ENCODE measurements at regions not wholly inside any gene's neighbourhood (a gene's known extent, or its start where the extent isn't known, plus 50 kb on each side); places are given as distances from the start of the nearest gene placed in this dataset.

- H3K27me3 ChIP-seq (ENCODE audit: control insufficient read depth, insufficient read depth, low read length), result no peaks in the 10 kb centered on the region
- H3K9me3 ChIP-seq (ENCODE audit: control insufficient read depth, insufficient read depth, low read length), result no peaks in the 10 kb centered on the region; the same call in 1 of the 2 replicates
- POLR2A ChIA-PET, result no interaction called here
- CTCF ChIA-PET, result interaction anchor here (0.6 kb wide), 1 partner anchor 588 kb away, joined by 4 read pairs; no protein-coding TSS in a partner anchor
- TF ChIP-seq CTCF (IDR thresholded peaks at IDR 0.05; ENCODE audit: low read depth, low read length), result no peak
- H3K27ac ChIP-seq (ENCODE audit: low read depth, low read length), result no peak overlapping the region
- H3K4me3 ChIP-seq (ENCODE audit: low read depth, low read length), result no peak overlapping the region
- no peak for DNase-seq (ENCODE audit: low read depth, low spot score)
Observed at GRCh38 chr9:120158221-120158620, 421.7 kb downstream of the CDK5RAP2 start.

GRCh38 chr9:120156376-120156775 lies 423.6 kb downstream of the CDK5RAP2 start:
- TF ChIP-seq CTCF (IDR thresholded peaks at IDR 0.05; ENCODE audit: low read depth, low read length), result no peak
- H3K27me3 ChIP-seq (ENCODE audit: control insufficient read depth, insufficient read depth, low read length), result no peaks in the 10 kb centered on the region
- H3K27ac ChIP-seq (ENCODE audit: low read depth, low read length), result no peak overlapping the region
- H3K9me3 ChIP-seq (ENCODE audit: control insufficient read depth, insufficient read depth, low read length), result no peaks in the 10 kb centered on the region
- CTCF ChIA-PET, result interaction anchor here (1.3 kb wide), 1 partner anchor 321 kb away, joined by 4 read pairs; no protein-coding TSS in a partner anchor
- no peak overlapping the region for H3K4me3 ChIP-seq (ENCODE audit: low read depth, low read length)
- POLR2A ChIA-PET, result no interaction called here
- no peak for DNase-seq (ENCODE audit: low read depth, low spot score)

- no peaks in the 10 kb centered on the region for H3K9me3 ChIP-seq (ENCODE audit: control insufficient read depth, insufficient read depth, low read length)
- ChIA-PET POLR2A (no interaction called here), CTCF (no interaction called here)
- DNase-seq (ENCODE audit: low read depth, low spot score), result no peak
- no peak overlapping the region for H3K4me3 ChIP-seq (ENCODE audit: low read depth, low read length)
- no peaks in the 10 kb centered on the region for H3K27me3 ChIP-seq (ENCODE audit: control insufficient read depth, insufficient read depth, low read length)
- no peak overlapping the region for H3K27ac ChIP-seq (ENCODE audit: low read depth, low read length)
- TF ChIP-seq CTCF (IDR thresholded peaks at IDR 0.05; ENCODE audit: low read depth, low read length), result no peak
Observed at GRCh38 chr9:120153258-120153657, 426.7 kb downstream of the CDK5RAP2 start.

GRCh38 chr9:120152295-120152694 lies 427.7 kb downstream of the CDK5RAP2 start:
- CTCF ChIA-PET, result no interaction called here
- no peak for TF ChIP-seq CTCF (IDR thresholded peaks at IDR 0.05; ENCODE audit: low read depth, low read length)
- H3K9me3 ChIP-seq (ENCODE audit: control insufficient read depth, insufficient read depth, low read length), result no peaks in the 10 kb centered on the region
- H3K4me3 ChIP-seq (ENCODE audit: low read depth, low read length), result no peak overlapping the region
- DNase-seq (ENCODE audit: low read depth, low spot score), result no peak
- no peak overlapping the region for H3K27ac ChIP-seq (ENCODE audit: low read depth, low read length)
- no peaks in the 10 kb centered on the region for H3K27me3 ChIP-seq (ENCODE audit: control insufficient read depth, insufficient read depth, low read length)
- POLR2A ChIA-PET, result no interaction called here

- H3K4me3 ChIP-seq (ENCODE audit: low read depth, low read length), result no peak overlapping the region
- CTCF ChIA-PET, result no interaction called here
- POLR2A ChIA-PET, result no interaction called here
Observed at GRCh38 chr9:120151806-120152205, 428.2 kb downstream of the CDK5RAP2 start.

More at GRCh38 chr9:120151806-120152205, 428.2 kb downstream of the CDK5RAP2 start:
- no peak overlapping the region for H3K27ac ChIP-seq (ENCODE audit: low read depth, low read length)
- DNase-seq (ENCODE audit: low read depth, low spot score), result no peak
- TF ChIP-seq CTCF (IDR thresholded peaks at IDR 0.05; ENCODE audit: low read depth, low read length), result no peak
- H3K27me3 ChIP-seq (ENCODE audit: control insufficient read depth, insufficient read depth, low read length), result no peaks in the 10 kb centered on the region
- H3K9me3 ChIP-seq (ENCODE audit: control insufficient read depth, insufficient read depth, low read length), result no peaks in the 10 kb centered on the region

Data from AG04450 (cell line).